GM08714 (cell line): ENCODE measurements at regions not wholly inside any gene's neighbourhood (a gene's known extent, or its start where the extent isn't known, plus 50 kb on each side); places are given as distances from the start of the nearest gene placed in this dataset.

Source experiments
- H3K4me3 ChIP-seq: fragments of 200-500 bp; sonication (Bioruptor generic); 2 replicates; pipeline ENCODE4 v1.5.1; 2014; ENCODE audit warnings: mild to moderate bottlenecking, low read length, inconsistent platforms
- ZNF274 ChIP-seq: IDR thresholded peaks from 2 replicates; pipeline ENCODE4 v1.6.1; 2012; ENCODE audit warnings: mild to moderate bottlenecking, low read depth, low read length

- no peak overlapping the region for H3K4me3 ChIP-seq
- TF ChIP-seq ZNF274, result no peak
Measured at GRCh38 chr12:93308281-93308680, 69.4 kb upstream of the NUDT4 start.

GRCh38 chr12:93311827-93312226 is 65.9 kb upstream of the NUDT4 start:
- TF ChIP-seq ZNF274, result no peak
- H3K4me3 ChIP-seq, result no peak overlapping the region

- TF ChIP-seq ZNF274, result no peak
- H3K4me3 ChIP-seq, result no peak overlapping the region
Measured at GRCh38 chr12:93314177-93314497, 63.6 kb upstream of the NUDT4 start.

GRCh38 chr12:93315385-93315906 is 62.3 kb upstream of the NUDT4 start:
- TF ChIP-seq ZNF274, result no peak
- no peak overlapping the region for H3K4me3 ChIP-seq

GRCh38 chr12:93315907-93316622 is 61.7 kb upstream of the NUDT4 start:
- no peak for TF ChIP-seq ZNF274
- no peak overlapping the region for H3K4me3 ChIP-seq

- no peak for TF ChIP-seq ZNF274
- H3K4me3 ChIP-seq, result no peak overlapping the region
Measured at GRCh38 chr12:93316623-93316971, 61.1 kb upstream of the NUDT4 start.

GRCh38 chr12:93317227-93317626 is 60.5 kb upstream of the NUDT4 start:
- TF ChIP-seq ZNF274, result no peak
- no peak overlapping the region for H3K4me3 ChIP-seq

GRCh38 chr12:93318720-93319522 is 58.8 kb upstream of the NUDT4 start:
- TF ChIP-seq ZNF274, result no peak
- H3K4me3 ChIP-seq, result no peak overlapping the region

GRCh38 chr12:93319523-93320050 is 58.1 kb upstream of the NUDT4 start:
- no peak overlapping the region for H3K4me3 ChIP-seq
- no peak for TF ChIP-seq ZNF274

- TF ChIP-seq ZNF274, result no peak
- no peak overlapping the region for H3K4me3 ChIP-seq
Measured at GRCh38 chr12:93322784-93323183, 54.9 kb upstream of the NUDT4 start.

- no peak for TF ChIP-seq ZNF274
- H3K4me3 ChIP-seq, result no peak overlapping the region
Measured at GRCh38 chr12:93323625-93324329, 53.9 kb upstream of the NUDT4 start.

- no peak overlapping the region for H3K4me3 ChIP-seq
- TF ChIP-seq ZNF274, result no peak
Measured at GRCh38 chr12:93325855-93326254, 51.9 kb upstream of the NUDT4 start.
